Kidney epithelial cell (primary cell): ENCODE measurements at regions not wholly inside any gene's neighbourhood (a gene's known extent, or its start where the extent isn't known, plus 50 kb on each side); places are given as distances from the start of the nearest gene placed in this dataset.

Experiments used
- DNase-seq: peaks from one replicate; pipeline ENCODE4 v3.0.0-alpha.2; 2010; ENCODE audit warnings: low read depth
- H3K27me3 ChIP-seq: 2 replicates; pipeline ENCODE4 v1.6.0; 2011; ENCODE audit warnings: low read length; ENCODE audit not compliant: control insufficient read depth, insufficient read depth
- H3K36me3 ChIP-seq: 2 replicates; pipeline ENCODE4 v1.5.1; 2011; ENCODE audit warnings: low read length; ENCODE audit not compliant: control insufficient read depth, insufficient read depth
- H3K4me3 ChIP-seq: 2 replicates; pipeline ENCODE4 v1.5.1; 2011; ENCODE audit warnings: low read depth, mild to moderate bottlenecking, control low read depth, low read length
- CTCF ChIP-seq: IDR thresholded peaks from 2 replicates; pipeline ENCODE4 v1.5.1; 2011; ENCODE audit warnings: mild to moderate bottlenecking, moderate library complexity, low read length, control low read depth, inconsistent platforms; ENCODE audit not compliant: insufficient read depth, poor library complexity, severe bottlenecking

GRCh38 chr5:155129513-155129880 lies 115.9 kb downstream of the KIF4B start:
- no peak for TF ChIP-seq CTCF
- peaks cover 2% of the 10 kb centered on the region for H3K27me3 ChIP-seq
- DNase-seq, result no peak

GRCh38 chr5:155134130-155134529 lies 120.6 kb downstream of the KIF4B start:
- H3K36me3 ChIP-seq, result no peaks in the 10 kb centered on the region
- no peak for DNase-seq
- H3K4me3 ChIP-seq, result no peak overlapping the region
- no peak for TF ChIP-seq CTCF
- peaks cover 2% of the 10 kb centered on the region for H3K27me3 ChIP-seq

More at GRCh38 chr5:155129513-155129880, 115.9 kb downstream of the KIF4B start:
- Histone ChIP-seq H3K36me3 (no peaks in the 10 kb centered on the region), H3K4me3 (no peak overlapping the region)

- no peak for TF ChIP-seq CTCF
- Histone ChIP-seq H3K27me3 (peaks cover 2% of the 10 kb centered on the region), H3K36me3 (no peaks in the 10 kb centered on the region), H3K4me3 (no peak overlapping the region)
- DNase-seq, result no peak
Observed at GRCh38 chr5:155136216-155136850, 122.8 kb downstream of the KIF4B start.

- Histone ChIP-seq H3K36me3 (no peaks in the 10 kb centered on the region), H3K27me3 (no peaks in the 10 kb centered on the region), H3K4me3 (no peak overlapping the region)
- TF ChIP-seq CTCF, result no peak
- DNase-seq, result no peak
Observed at GRCh38 chr5:155137683-155138082, 124.1 kb downstream of the KIF4B start.

GRCh38 chr5:155140646-155141045 lies 127.1 kb downstream of the KIF4B start:
- no peaks in the 10 kb centered on the region for H3K27me3 ChIP-seq
- DNase-seq, result no peak
- no peak for TF ChIP-seq CTCF
- no peaks in the 10 kb centered on the region for H3K36me3 ChIP-seq
- no peak overlapping the region for H3K4me3 ChIP-seq

GRCh38 chr5:155144956-155145355 lies 131.4 kb downstream of the KIF4B start:
- H3K4me3 ChIP-seq, result no peak overlapping the region
- no peak for DNase-seq
- no peaks in the 10 kb centered on the region for H3K27me3 ChIP-seq
- TF ChIP-seq CTCF, result no peak
- H3K36me3 ChIP-seq, result no peaks in the 10 kb centered on the region
